ENCODE measurements at regions not wholly inside any gene's neighbourhood (a gene's known extent, or its start where the extent isn't known, plus 50 kb on each side); places are given as distances from the start of the nearest gene placed in this dataset.
"Not testable (repeated sequence)": the region's sequence is repeated elsewhere in the genome, so short reads cannot be mapped to it uniquely, and the experiment has no call there.

- not testable (repeated sequence) for H3F3A ChIP-seq (replicated peaks; ENCODE audit: insufficient read depth); H3K9me2 ChIP-seq; H3K27me3 ChIP-seq (ENCODE audit: insufficient read depth); H4K20me1 ChIP-seq (ENCODE audit: insufficient read depth); H3K36me3 ChIP-seq (replicated peaks in 1 of 2; ENCODE audit: control insufficient read depth in 1 of 2, insufficient read depth in 2 of 2, low read length in 1 of 2); H3K79me2 ChIP-seq (ENCODE audit: insufficient read depth); H3K9me3 ChIP-seq; H3K27ac ChIP-seq (ENCODE audit: low read depth in 2 of 2, low read length in 1 of 2); H3K4me1 ChIP-seq (ENCODE audit: control insufficient read depth in 1 of 2, insufficient read depth in 2 of 2, low read depth in 1 of 2, low read length in 1 of 2); H3K9ac ChIP-seq; DNase-seq
- peak overlapping the region; percentile 35; the same call in 1 of the 2 replicates for H2AFZ ChIP-seq (ENCODE audit: low read depth)
- TF ChIP-seq YY1 (IDR thresholded peaks at IDR 0.05; ENCODE audit: low read depth): 0 out of 2 replicates have a peak, but pooled peaks have one; percentile 48
- peak overlapping the region; percentile 41 to 55 for H3K4me3 ChIP-seq (ENCODE audit: low read depth in 2 of 2, low read length in 1 of 2)
- H3K4me2 ChIP-seq: peak overlapping the region; percentile 44
- WGBS (ENCODE audit: low lambda C conversion rate): 14% methylated on average over 19 of the region's 34 CpGs
- POLR2A ChIA-PET: interaction anchor here (0.7 kb wide), 1 partner anchor 511 kb away, joined by 3 read pairs; no protein-coding TSS in a partner anchor
- CTCF ChIA-PET: interaction anchor here (1.2 to 5.6 kb wide), 3 partner anchors 14 to 209 kb away, joined by 3 to 42 read pairs (median 4); partner anchors contain the start of genes ADO and EGR2
Measured at GRCh38 chr10:62608189-62608875, 196.2 kb upstream of the ADO start.

GRCh38 chr10:62610649-62611229, 193.8 kb upstream of the ADO start:
- no peaks in the 10 kb centered on the region for H3K27me3 ChIP-seq (ENCODE audit: insufficient read depth)
- no peak overlapping the region for H3K4me2 ChIP-seq
- ChIA-PET POLR2A (no interaction called here), CTCF (interaction anchor here (0.6 to 5.6 kb wide), 26 partner anchors 11 to 1173 kb away, joined by 3 to 42 read pairs (median 3); partner anchors contain the start of gene EGR2)
- H3K9me2 ChIP-seq: no peaks in the 10 kb centered on the region
- no peaks in the 10 kb centered on the region for H3K9me3 ChIP-seq
- no peak overlapping the region for H2AFZ ChIP-seq (ENCODE audit: low read depth)
- peak; percentile 73 for DNase-seq
- no peaks in the 10 kb centered on the region for H3K4me1 ChIP-seq (ENCODE audit: control insufficient read depth in 1 of 2, insufficient read depth in 2 of 2, low read depth in 1 of 2, low read length in 1 of 2)
- 9% methylated on average over 7 of the region's 7 CpGs for WGBS (ENCODE audit: low lambda C conversion rate)
- H3F3A ChIP-seq (replicated peaks; ENCODE audit: insufficient read depth): no peaks in the 10 kb centered on the region
- H4K20me1 ChIP-seq (ENCODE audit: insufficient read depth): no peaks in the 10 kb centered on the region
- H3K79me2 ChIP-seq (ENCODE audit: insufficient read depth): no peaks in the 10 kb centered on the region
- H3K36me3 ChIP-seq (replicated peaks in 1 of 2; ENCODE audit: control insufficient read depth in 1 of 2, insufficient read depth in 2 of 2, low read length in 1 of 2): no peaks in the 10 kb centered on the region
- H3K9ac ChIP-seq: no peak overlapping the region
- H3K4me3 ChIP-seq (ENCODE audit: low read depth in 2 of 2, low read length in 1 of 2): no peak overlapping the region
- no peak overlapping the region for H3K27ac ChIP-seq (ENCODE audit: low read depth in 2 of 2, low read length in 1 of 2)
- TF ChIP-seq EZH2phosphoT487 (IDR thresholded peaks at IDR 0.05; ENCODE audit: borderline replicate concordance, low read depth) (no peak), FOSL2 (IDR thresholded peaks at IDR 0.05; ENCODE audit: borderline replicate concordance, low read depth) (no peak), SIN3A (IDR thresholded peaks at IDR 0.05; ENCODE audit: borderline replicate concordance, low read depth, low read length) (no peak), PBX3 (IDR thresholded peaks at IDR 0.05) (no peak), MXI1 (IDR thresholded peaks at IDR 0.05; ENCODE audit: low read depth, low read length) (no peak), GABPA (IDR thresholded peaks at IDR 0.05; ENCODE audit: low read depth) (no peak), POLR2AphosphoS5 (IDR thresholded peaks at IDR 0.05; ENCODE audit: low read depth, low read length) (no peak), TEAD4 (IDR thresholded peaks at IDR 0.05; ENCODE audit: borderline replicate concordance, insufficient read depth) (no peak), GATA2 (CRISPR knock-in tag; IDR thresholded peaks at IDR 0.05) (no peak), RXRA (IDR thresholded peaks at IDR 0.05; ENCODE audit: borderline replicate concordance, low read depth) (no peak), SMC3 (IDR thresholded peaks at IDR 0.05; ENCODE audit: low read depth, low read length) (peak; percentile 60), TAF1 (IDR thresholded peaks at IDR 0.05; ENCODE audit: borderline replicate concordance, low read depth, low read length) (no peak), ELF1 (IDR thresholded peaks at IDR 0.05) (no peak), CHD2 (IDR thresholded peaks at IDR 0.05; ENCODE audit: low read length, partially characterized antibody) (no peak), YY1 (IDR thresholded peaks at IDR 0.05; ENCODE audit: low read depth) (no peak), MEF2A (IDR thresholded peaks at IDR 0.05; ENCODE audit: borderline replicate concordance, low read depth) (no peak), EP300 (IDR thresholded peaks at IDR 0.05; ENCODE audit: borderline replicate concordance in 1 of 2, low read depth in 1 of 2, low read length in 1 of 2) (no peak), RAD21 (IDR thresholded peaks at IDR 0.05; ENCODE audit: low read length) (peak; percentile 79), NRF1 (IDR thresholded peaks at IDR 0.05; ENCODE audit: low read depth, low read length) (no peak), ZBTB33 (IDR thresholded peaks at IDR 0.05; ENCODE audit: borderline replicate concordance, low read depth) (no peak), MAX (IDR thresholded peaks at IDR 0.05; ENCODE audit: low read depth) (no peak)
- TF ChIP-seq, protein P1, sequence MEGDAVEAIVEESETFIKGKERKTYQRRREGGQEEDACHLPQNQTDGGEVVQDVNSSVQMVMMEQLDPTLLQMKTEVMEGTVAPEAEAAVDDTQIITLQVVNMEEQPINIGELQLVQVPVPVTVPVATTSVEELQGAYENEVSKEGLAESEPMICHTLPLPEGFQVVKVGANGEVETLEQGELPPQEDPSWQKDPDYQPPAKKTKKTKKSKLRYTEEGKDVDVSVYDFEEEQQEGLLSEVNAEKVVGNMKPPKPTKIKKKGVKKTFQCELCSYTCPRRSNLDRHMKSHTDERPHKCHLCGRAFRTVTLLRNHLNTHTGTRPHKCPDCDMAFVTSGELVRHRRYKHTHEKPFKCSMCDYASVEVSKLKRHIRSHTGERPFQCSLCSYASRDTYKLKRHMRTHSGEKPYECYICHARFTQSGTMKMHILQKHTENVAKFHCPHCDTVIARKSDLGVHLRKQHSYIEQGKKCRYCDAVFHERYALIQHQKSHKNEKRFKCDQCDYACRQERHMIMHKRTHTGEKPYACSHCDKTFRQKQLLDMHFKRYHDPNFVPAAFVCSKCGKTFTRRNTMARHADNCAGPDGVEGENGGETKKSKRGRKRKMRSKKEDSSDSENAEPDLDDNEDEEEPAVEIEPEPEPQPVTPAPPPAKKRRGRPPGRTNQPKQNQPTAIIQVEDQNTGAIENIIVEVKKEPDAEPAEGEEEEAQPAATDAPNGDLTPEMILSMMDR (IDR thresholded peaks at IDR 0.05): peak; percentile 78

Measured in SK-N-SH (cell line).